C4-2B (cell line): ENCODE measurements at regions not wholly inside any gene's neighbourhood (a gene's known extent, or its start where the extent isn't known, plus 50 kb on each side); places are given as distances from the start of the nearest gene placed in this dataset.

ENCODE experiments used
- CTCF ChIP-seq: fragments of 450-650 bp; conservative IDR thresholded peaks from 2 replicates; pipeline ENCODE4 v1.5.1; 2017; ENCODE audit warnings: mild to moderate bottlenecking
- ZFX ChIP-seq: fragments of 450-650 bp; IDR thresholded peaks from 2 replicates; pipeline ENCODE4 v1.6.1; 2017

DNA sequence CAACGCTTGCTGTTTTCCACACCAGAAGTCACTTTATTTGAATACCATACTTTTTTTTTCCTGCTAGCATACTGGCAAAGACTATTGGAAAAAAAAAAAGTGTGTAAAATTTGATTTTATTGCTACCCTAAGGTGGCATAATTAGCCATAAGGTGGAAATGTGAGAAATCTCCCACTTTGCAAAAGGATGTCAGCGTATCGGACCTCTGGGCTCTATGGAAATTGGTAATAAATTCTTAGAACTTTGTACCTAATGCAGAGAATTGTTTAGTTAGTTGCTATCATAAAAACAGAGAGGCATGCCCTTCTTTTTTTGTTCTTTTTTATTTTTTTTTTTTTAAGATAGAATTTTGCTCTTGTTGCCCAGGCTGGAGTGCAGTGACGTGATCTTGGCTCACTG is 63.7 kb upstream of the GMDS start:
- no peak for TF ChIP-seq CTCF
- TF ChIP-seq ZFX: no peak
